ENCODE measurements at regions not wholly inside any gene's neighbourhood (a gene's known extent, or its start where the extent isn't known, plus 50 kb on each side); places are given as distances from the start of the nearest gene placed in this dataset.

- TF ChIP-seq TCF7L2 (IDR thresholded peaks at IDR 0.05; ENCODE audit: low read depth, low read length) (no peak), CTCF (IDR thresholded peaks at IDR 0.05) (no peak), POLR2AphosphoS5 (IDR thresholded peaks at IDR 0.05; ENCODE audit: low read depth, low read length) (no peak), REST (IDR thresholded peaks at IDR 0.05; ENCODE audit: insufficient read depth in 1 of 2, low read depth in 2 of 2, low read length in 1 of 2) (no peak), SIN3A (IDR thresholded peaks at IDR 0.05; ENCODE audit: borderline replicate concordance, insufficient read depth, low read depth, low read length) (no peak)
Observed at GRCh38 chr9:28379082-28379481, 805.8 kb upstream of the C9orf72 start.
